NCI-H1694 treated with DMSO at 0.1 percent for 48 hours (cell line): ENCODE measurements at regions not wholly inside any gene's neighbourhood (a gene's known extent, or its start where the extent isn't known, plus 50 kb on each side); places are given as distances from the start of the nearest gene placed in this dataset.

Experiments
- DNase-seq: peaks from one replicate; lab custom pipeline; 2025; lab: John Stamatoyannopoulos, UW

GRCh38 chr4:60019180-60019579, 1180.9 kb upstream of the ADGRL3 start:
- no peak for DNase-seq

- DNase-seq = no peak
Measured at GRCh38 chr4:60019946-60020345, 1180.2 kb upstream of the ADGRL3 start.

DNA sequence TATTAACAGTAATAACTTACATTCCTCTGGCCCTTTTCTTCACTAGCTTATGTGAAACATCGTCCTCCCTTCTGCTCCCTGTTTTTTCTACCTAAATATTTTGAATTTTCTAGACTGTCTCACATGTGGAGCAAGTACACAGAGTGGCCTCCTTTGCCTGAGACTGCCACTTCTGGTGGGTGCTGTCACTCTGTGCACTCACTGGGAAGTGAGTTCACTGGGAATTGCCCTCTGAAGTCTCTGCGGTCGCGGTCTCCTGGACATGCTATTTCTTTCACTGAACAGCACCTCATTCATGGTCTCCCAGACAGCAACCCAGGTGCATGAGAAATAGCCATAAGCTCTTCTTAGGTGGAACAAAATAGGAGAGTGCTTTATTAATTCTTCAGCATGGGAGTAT, 1179.7 kb upstream of the ADGRL3 start:
- DNase-seq = no peak

- no peak for DNase-seq
Measured at GRCh38 chr4:60033826-60034225, 1166.3 kb upstream of the ADGRL3 start.

DNA sequence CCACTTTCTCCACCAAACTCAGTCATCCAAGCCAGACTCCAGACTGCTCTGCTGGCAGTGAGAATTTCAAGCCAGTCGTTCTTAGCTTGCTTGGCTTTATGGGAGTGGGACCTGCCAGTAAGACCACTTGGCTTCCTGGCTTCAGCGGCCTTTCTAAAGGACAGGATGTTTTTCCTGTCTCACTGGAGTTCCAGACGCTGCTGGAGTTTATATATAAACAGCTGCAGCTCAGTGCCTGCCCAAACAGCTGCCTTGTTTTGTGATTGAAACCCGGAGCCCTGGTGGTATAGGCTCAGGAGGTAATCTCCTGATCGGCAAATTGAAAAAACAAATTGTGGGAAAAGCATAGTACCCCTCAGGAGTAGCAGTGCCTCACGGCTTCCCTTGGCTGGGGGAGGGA, 1165.8 kb upstream of the ADGRL3 start:
- no peak for DNase-seq

DNA sequence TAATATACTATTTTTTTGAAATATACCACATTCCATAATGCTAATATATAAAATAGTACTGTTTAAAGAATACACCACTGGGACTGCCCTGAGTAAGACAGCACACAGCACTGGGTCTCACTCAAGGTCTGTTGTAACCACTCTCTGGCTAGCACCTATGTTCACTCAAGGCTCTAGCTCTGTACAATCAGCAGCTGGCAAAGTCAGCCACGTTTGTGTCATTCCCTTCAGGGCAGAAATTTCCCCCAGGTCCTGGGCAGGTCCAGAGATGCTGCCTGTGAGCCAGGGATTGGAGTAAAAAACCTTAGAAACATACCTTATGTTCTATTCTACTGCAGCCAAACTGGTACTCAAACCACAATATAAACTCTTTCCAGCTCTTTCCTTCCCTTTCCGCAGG, 1160.2 kb upstream of the ADGRL3 start:
- DNase-seq = no peak

DNA sequence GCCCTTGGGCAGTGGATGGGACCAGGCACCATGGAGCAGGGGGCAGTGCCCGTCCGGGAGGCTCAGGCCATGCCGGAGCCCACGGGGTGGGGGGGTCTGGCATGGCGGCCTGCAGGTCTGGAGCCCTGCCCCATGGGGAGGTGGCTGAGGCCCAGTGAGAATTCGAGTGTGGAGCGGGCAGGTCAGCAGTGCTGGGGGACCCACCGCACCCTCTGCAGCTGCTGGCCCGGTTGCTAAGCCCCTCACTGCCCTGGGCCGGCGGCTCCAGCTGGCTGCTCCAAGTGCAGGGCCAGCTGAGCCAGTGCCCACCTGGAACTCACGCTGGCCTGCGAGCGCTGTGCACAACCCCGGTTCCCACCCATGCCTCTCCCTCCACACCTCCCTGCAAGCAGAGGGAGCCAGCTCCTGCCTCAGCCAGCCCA, 1157.9 kb upstream of the ADGRL3 start:
- DNase-seq = no peak

- DNase-seq = no peak
Measured at GRCh38 chr4:60042941-60043340, 1157.2 kb upstream of the ADGRL3 start.

GRCh38 chr4:60078984-60079383, 1121.1 kb upstream of the ADGRL3 start:
- DNase-seq = no peak

DNA sequence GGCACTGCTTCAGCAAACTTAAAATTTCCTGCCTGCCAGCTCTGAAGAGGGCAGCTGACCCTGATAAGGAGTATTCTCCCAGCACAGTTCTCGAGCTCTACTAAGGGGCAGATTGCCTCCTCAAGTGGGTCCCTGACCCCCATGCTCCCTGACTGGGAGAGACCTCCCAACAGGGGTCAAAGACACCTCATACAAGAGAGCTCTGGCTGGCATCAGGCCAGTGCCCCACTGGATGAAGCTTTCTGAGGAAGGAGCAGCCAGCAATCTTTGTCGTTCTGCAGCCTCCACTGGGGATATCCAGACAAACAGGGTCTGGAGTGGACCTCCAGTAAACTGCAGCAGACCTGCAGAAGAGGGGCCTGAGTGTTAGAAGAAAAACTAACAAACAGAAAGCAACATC, 1118.3 kb upstream of the ADGRL3 start:
- DNase-seq = no peak

GRCh38 chr4:60088807-60089486, 1111.2 kb upstream of the ADGRL3 start:
- DNase-seq = no peak

- no peak for DNase-seq
Measured at GRCh38 chr4:60089546-60090273, 1110.4 kb upstream of the ADGRL3 start.

DNA sequence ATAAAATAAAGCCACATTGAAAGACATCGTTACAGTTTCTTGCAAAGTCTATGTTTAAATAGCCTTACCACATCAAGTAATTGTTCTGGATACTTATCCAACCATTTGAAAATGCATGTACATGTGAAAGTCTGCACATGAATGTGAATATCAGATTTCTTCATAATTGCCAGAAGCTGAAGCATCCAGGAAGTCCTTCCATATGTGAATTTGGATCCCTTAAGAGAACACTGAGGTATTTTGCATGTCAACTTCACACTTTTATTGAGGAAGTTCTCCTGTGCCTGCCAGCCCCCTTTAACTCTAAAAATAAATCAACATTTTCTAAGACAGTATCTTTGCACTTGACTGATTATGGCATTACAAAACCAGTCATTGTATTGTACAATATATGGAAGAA, 1103.5 kb upstream of the ADGRL3 start:
- no peak for DNase-seq

GRCh38 chr4:60116592-60116991, 1083.5 kb upstream of the ADGRL3 start:
- no peak for DNase-seq

- no peak for DNase-seq
Measured at GRCh38 chr4:60117726-60118323, 1082.3 kb upstream of the ADGRL3 start.

DNA sequence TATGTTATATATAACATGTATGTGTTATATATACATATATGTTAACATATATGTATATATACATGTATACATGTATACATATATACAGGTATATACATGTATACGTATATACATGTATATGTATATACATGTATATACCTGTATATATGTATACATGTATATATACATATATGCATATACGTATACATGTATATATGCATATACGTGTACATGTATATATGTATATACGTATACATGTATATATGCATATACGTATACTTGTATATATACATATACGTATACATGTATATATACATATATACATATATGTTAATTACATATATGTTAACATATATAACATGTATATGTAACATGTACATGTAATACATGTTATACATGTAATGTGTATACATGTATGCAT, 1077.3 kb upstream of the ADGRL3 start:
- no peak for DNase-seq

- no peak for DNase-seq
Measured at GRCh38 chr4:60128888-60129287, 1071.2 kb upstream of the ADGRL3 start.

DNA sequence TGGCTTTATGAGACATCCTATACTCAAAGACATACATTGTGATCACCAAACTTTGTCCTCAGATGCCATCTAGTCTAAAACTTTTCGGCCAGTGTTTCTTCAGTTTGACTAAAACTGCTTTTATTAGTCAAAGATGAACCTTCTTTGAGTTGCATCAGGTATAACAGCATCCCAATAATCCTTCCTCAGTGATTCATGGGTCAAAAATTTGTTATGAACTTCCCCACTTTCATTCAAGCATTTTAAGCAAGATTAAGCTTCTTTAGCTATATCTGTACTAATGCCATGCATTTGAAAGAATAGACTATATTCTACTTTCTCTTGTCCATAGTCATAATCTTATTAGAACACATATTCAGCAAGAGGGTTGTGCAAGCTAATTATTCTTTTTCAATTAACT, 1070.4 kb upstream of the ADGRL3 start:
- DNase-seq = no peak

- DNase-seq = no peak
Measured at GRCh38 chr4:60133375-60133774, 1066.8 kb upstream of the ADGRL3 start.

- DNase-seq = no peak
Measured at GRCh38 chr4:60134099-60134498, 1066.0 kb upstream of the ADGRL3 start.

- DNase-seq = no peak
Measured at GRCh38 chr4:60155088-60155487, 1045.0 kb upstream of the ADGRL3 start.

GRCh38 chr4:60173103-60173502, 1027.0 kb upstream of the ADGRL3 start:
- no peak for DNase-seq

GRCh38 chr4:60173718-60174117, 1026.4 kb upstream of the ADGRL3 start:
- DNase-seq = no peak
